ENCODE measurements at regions not wholly inside any gene's neighbourhood (a gene's known extent, or its start where the extent isn't known, plus 50 kb on each side); places are given as distances from the start of the nearest gene placed in this dataset.
A peak's percentile ranks its signal among the peaks of the same experiment; 100 is the strongest.

GRCh38 chr11:43067681-43068080 is 244.1 kb upstream of the API5 start:
- no peak for TF ChIP-seq CTCF (IDR thresholded peaks at IDR 0.05)

GRCh38 chr11:43071338-43071737 is 240.5 kb upstream of the API5 start:
- TF ChIP-seq CTCF (IDR thresholded peaks at IDR 0.05), result no peak

GRCh38 chr11:43072096-43072495 is 239.7 kb upstream of the API5 start:
- no peak for TF ChIP-seq CTCF (IDR thresholded peaks at IDR 0.05)

GRCh38 chr11:43072911-43073310 is 238.9 kb upstream of the API5 start:
- TF ChIP-seq CTCF (IDR thresholded peaks at IDR 0.05), result no peak

- TF ChIP-seq CTCF (IDR thresholded peaks at IDR 0.05), result no peak
Measured at GRCh38 chr11:43074810-43075209, 237.0 kb upstream of the API5 start.

GRCh38 chr11:43101113-43101512 is 210.7 kb upstream of the API5 start:
- TF ChIP-seq CTCF (IDR thresholded peaks at IDR 0.05), result no peak

- no peak for TF ChIP-seq CTCF (IDR thresholded peaks at IDR 0.05)
Measured at GRCh38 chr11:43116071-43116470, 195.7 kb upstream of the API5 start.

GRCh38 chr11:43119275-43119970 is 192.4 kb upstream of the API5 start:
- peak; percentile 27; the same call in 1 of the 2 replicates for TF ChIP-seq CTCF (IDR thresholded peaks at IDR 0.05)

Data from LNCAP (cell line).